ENCODE measurements at regions not wholly inside any gene's neighbourhood (a gene's known extent, or its start where the extent isn't known, plus 50 kb on each side); places are given as distances from the start of the nearest gene placed in this dataset.
A peak's percentile ranks its signal among the peaks of the same experiment; 100 is the strongest.

DNA sequence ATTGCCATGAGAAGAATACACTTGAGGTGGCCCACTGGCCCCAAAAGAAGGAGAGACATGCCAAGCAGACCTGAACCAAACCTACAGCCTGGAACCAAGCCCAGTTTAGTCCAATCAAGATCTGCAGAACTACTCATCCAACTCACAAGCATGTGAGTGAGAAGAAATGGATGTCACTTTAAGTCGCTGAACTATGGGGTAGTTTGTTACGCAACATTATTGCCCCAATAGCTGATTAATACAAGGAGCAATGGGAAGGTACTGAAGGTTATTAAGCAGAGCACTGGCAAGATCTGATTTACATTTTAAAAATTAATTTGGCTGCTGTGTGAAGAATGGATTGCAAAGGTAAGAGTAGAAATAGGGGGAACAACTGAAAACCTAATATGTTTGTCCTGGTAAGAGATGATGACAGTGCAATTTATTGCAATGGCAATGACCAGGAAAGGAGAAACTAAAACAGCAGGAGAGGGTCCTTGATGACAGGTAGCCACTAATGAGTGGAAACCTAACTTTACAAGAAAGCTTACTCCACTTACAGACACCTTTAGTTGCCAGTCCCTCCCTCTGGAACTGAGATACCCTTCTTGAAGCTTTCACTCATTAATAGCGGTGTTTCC lies 132.9 kb upstream of the GRIA1 start:
- ATAC-seq (no peak), DNase-seq (ENCODE audit: low read depth, low spot score) (no peak), FAIRE-seq (no peak)
- ChIA-PET RAD21 (ENCODE audit: unreplicated experiment) (no interaction called here), SMC1A (ENCODE audit: uncharacterized antibody, unreplicated experiment) (interaction anchor here (0.8 to 1.2 kb wide), 5 partner anchors 8 to 122 kb away, joined by 3 read pairs; no protein-coding TSS in a partner anchor), CTCF (no interaction called here), POLR2A (no interaction called here)
- H2AFZ ChIP-seq (ENCODE audit: control insufficient read depth, low read depth, low read length) = 0 out of 2 replicates have a peak overlapping the region, but pooled peaks have one; percentile 49
- H3K27ac ChIP-seq (ENCODE audit: control insufficient read depth, insufficient read depth) = 0 out of 2 replicates have a peak overlapping the region, but pooled peaks have one; percentile 10
- no peak overlapping the region for H3K4me3 ChIP-seq
- in situ Hi-C loops (cut with MboI) (no loop called here), intact Hi-C loops (cut with micrococcal nuclease; ENCODE audit: unreplicated experiment) (no loop called here)
- peaks cover 18% of the 10 kb centered on the region for H3K4me1 ChIP-seq (ENCODE audit: control insufficient read depth, insufficient read depth, low read length)
- no peaks in the 10 kb centered on the region for H3K36me3 ChIP-seq (ENCODE audit: control insufficient read depth in 2 of 2, insufficient read depth in 2 of 2, low read length in 1 of 2)
- H3K4me2 ChIP-seq (ENCODE audit: control insufficient read depth, insufficient read depth) = no peak overlapping the region
- WGBS (ENCODE audit: insufficient coverage, insufficient replicate concordance, low lambda C conversion rate, missing lambda C conversion rate) = 79% methylated on average over 3 of the region's 3 CpGs
- BruUV-seq (replicated peaks) = no TSS peak
- no peak for TF ChIP-seq SIX5 (IDR thresholded peaks at IDR 0.05; ENCODE audit: low read depth, low read length, severe bottlenecking)
- TF ChIP-seq CBX3 (IDR thresholded peaks at IDR 0.05; ENCODE audit: borderline replicate concordance, low read depth) = no peak
- TF ChIP-seq, protein P1, sequence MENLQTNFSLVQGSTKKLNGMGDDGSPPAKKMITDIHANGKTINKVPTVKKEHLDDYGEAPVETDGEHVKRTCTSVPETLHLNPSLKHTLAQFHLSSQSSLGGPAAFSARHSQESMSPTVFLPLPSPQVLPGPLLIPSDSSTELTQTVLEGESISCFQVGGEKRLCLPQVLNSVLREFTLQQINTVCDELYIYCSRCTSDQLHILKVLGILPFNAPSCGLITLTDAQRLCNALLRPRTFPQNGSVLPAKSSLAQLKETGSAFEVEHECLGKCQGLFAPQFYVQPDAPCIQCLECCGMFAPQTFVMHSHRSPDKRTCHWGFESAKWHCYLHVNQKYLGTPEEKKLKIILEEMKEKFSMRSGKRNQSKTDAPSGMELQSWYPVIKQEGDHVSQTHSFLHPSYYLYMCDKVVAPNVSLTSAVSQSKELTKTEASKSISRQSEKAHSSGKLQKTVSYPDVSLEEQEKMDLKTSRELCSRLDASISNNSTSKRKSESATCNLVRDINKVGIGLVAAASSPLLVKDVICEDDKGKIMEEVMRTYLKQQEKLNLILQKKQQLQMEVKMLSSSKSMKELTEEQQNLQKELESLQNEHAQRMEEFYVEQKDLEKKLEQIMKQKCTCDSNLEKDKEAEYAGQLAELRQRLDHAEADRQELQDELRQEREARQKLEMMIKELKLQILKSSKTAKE (IDR thresholded peaks at IDR 0.05; ENCODE audit: low read depth, poor library complexity, severe bottlenecking) = no peak
- TF ChIP-seq, protein P2, sequence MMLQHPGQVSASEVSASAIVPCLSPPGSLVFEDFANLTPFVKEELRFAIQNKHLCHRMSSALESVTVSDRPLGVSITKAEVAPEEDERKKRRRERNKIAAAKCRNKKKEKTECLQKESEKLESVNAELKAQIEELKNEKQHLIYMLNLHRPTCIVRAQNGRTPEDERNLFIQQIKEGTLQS (IDR thresholded peaks at IDR 0.05; ENCODE audit: borderline replicate concordance, extremely low read depth, low read depth, low read length) = no peak
- TF ChIP-seq, protein P3, sequence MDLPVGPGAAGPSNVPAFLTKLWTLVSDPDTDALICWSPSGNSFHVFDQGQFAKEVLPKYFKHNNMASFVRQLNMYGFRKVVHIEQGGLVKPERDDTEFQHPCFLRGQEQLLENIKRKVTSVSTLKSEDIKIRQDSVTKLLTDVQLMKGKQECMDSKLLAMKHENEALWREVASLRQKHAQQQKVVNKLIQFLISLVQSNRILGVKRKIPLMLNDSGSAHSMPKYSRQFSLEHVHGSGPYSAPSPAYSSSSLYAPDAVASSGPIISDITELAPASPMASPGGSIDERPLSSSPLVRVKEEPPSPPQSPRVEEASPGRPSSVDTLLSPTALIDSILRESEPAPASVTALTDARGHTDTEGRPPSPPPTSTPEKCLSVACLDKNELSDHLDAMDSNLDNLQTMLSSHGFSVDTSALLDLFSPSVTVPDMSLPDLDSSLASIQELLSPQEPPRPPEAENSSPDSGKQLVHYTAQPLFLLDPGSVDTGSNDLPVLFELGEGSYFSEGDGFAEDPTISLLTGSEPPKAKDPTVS (IDR thresholded peaks at IDR 0.05; ENCODE audit: low read depth, low read length) = no peak
- TF ChIP-seq EGR1 (IDR thresholded peaks at IDR 0.05; ENCODE audit: borderline replicate concordance in 1 of 2, low read depth in 2 of 2, low read length in 2 of 2) = no peak
- no peak for TF ChIP-seq YY1 (IDR thresholded peaks at IDR 0.05; ENCODE audit: low read depth, low read length)
- TF ChIP-seq POLR2AphosphoS5 (IDR thresholded peaks at IDR 0.05; ENCODE audit: low read length) = no peak
- TF ChIP-seq NFYA (IDR thresholded peaks at IDR 0.05; ENCODE audit: borderline replicate concordance, low read depth, low read length) = no peak
- TF ChIP-seq BMI1 (IDR thresholded peaks at IDR 0.05; ENCODE audit: borderline replicate concordance) = no peak
- no peak for TF ChIP-seq RELA (IDR thresholded peaks at IDR 0.05; ENCODE audit: borderline replicate concordance, partially characterized antibody)
- TF ChIP-seq CHD4 (IDR thresholded peaks at IDR 0.05) = no peak
- TF ChIP-seq, protein P4, sequence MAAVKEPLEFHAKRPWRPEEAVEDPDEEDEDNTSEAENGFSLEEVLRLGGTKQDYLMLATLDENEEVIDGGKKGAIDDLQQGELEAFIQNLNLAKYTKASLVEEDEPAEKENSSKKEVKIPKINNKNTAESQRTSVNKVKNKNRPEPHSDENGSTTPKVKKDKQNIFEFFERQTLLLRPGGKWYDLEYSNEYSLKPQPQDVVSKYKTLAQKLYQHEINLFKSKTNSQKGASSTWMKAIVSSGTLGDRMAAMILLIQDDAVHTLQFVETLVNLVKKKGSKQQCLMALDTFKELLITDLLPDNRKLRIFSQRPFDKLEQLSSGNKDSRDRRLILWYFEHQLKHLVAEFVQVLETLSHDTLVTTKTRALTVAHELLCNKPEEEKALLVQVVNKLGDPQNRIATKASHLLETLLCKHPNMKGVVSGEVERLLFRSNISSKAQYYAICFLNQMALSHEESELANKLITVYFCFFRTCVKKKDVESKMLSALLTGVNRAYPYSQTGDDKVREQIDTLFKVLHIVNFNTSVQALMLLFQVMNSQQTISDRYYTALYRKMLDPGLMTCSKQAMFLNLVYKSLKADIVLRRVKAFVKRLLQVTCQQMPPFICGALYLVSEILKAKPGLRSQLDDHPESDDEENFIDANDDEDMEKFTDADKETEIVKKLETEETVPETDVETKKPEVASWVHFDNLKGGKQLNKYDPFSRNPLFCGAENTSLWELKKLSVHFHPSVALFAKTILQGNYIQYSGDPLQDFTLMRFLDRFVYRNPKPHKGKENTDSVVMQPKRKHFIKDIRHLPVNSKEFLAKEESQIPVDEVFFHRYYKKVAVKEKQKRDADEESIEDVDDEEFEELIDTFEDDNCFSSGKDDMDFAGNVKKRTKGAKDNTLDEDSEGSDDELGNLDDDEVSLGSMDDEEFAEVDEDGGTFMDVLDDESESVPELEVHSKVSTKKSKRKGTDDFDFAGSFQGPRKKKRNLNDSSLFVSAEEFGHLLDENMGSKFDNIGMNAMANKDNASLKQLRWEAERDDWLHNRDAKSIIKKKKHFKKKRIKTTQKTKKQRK (IDR thresholded peaks at IDR 0.05; ENCODE audit: low read depth, low read length) = no peak
- TF ChIP-seq, protein P5, sequence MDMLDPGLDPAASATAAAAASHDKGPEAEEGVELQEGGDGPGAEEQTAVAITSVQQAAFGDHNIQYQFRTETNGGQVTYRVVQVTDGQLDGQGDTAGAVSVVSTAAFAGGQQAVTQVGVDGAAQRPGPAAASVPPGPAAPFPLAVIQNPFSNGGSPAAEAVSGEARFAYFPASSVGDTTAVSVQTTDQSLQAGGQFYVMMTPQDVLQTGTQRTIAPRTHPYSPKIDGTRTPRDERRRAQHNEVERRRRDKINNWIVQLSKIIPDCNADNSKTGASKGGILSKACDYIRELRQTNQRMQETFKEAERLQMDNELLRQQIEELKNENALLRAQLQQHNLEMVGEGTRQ (IDR thresholded peaks at IDR 0.05; ENCODE audit: borderline replicate concordance, low read depth, low read length) = no peak
- H3K9me3 ChIP-seq (replicated peaks; ENCODE audit: control insufficient read depth, insufficient read depth, low read length) = peaks cover 1% of the 10 kb centered on the region; the same call in 1 of the 3 replicates
- H3K27me3 ChIP-seq (replicated peaks in 1 of 2; ENCODE audit: control insufficient read depth in 2 of 2, insufficient read depth in 2 of 2, low read length in 1 of 2) = no peaks in the 10 kb centered on the region
- H3K9ac ChIP-seq (ENCODE audit: control insufficient read depth, insufficient read depth, low read length) = no peak overlapping the region
- no peaks in the 10 kb centered on the region for H4K20me1 ChIP-seq (ENCODE audit: control insufficient read depth, insufficient read depth)
- H3K79me2 ChIP-seq (ENCODE audit: control insufficient read depth, insufficient read depth, low read length) = no peaks in the 10 kb centered on the region
